ENCODE measurements at regions not wholly inside any gene's neighbourhood (a gene's known extent, or its start where the extent isn't known, plus 50 kb on each side); places are given as distances from the start of the nearest gene placed in this dataset.
"Not testable (repeated sequence)": the region's sequence is repeated elsewhere in the genome, so short reads cannot be mapped to it uniquely, and the experiment has no call there.

DNA sequence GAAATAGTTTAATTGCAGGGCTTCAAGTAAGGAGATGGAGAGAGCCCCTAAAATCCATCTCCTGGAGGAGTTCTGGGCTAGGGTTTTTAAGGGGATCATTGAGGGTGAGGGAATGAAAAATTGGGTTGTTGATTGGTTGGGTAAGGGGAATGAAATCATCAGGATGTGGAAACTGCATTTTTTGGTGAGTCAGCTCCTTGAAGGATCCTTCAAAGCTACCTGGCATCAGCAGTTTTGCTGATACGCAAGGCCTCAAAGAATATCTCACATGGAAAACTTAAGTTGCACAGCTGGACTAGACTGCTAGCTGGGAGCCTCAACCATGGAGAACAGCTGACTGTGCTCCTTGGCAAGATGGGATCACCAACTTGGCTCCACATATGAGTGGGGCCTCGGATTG, 136.7 kb downstream of the FGF10 start:
- no peak for FAIRE-seq

DNA sequence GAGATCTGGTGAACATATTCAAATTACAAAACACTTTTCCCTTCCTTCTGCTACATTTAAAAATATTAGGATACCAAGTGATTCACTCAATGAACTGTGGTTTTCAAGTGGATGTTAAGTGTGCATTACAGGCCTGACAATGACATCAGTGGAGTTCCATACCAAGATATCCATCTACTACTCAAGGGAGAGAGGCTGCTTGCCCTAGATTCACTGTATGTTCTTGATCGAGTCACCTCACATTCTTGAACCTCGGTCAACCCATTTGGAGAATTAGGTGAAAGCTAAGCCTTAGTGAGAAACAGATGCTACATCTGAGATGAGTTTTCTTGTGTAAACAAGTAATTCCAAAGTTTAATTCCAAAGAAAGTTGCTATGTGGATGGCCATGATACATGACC, 142.2 kb downstream of the FGF10 start:
- no peak for FAIRE-seq

DNA sequence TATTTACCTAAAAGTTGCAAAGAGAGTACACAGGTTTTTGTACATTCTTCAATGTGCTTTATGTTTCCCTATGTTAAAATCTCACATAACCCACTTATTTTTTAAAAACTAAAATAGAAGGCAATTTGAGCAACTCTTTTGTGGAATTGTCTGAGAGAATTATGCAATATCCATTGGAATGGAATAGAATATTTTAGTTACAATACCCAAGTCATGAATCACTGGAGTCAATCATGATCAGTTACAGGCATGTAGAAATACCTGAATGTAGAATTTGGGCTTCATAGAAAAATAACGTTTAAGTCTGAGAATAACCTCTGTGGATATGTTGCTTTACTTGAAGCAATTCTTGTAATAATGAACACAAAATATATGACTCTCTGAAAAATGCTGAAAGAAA, 143.3 kb downstream of the FGF10 start:
- FAIRE-seq = no peak

DNA sequence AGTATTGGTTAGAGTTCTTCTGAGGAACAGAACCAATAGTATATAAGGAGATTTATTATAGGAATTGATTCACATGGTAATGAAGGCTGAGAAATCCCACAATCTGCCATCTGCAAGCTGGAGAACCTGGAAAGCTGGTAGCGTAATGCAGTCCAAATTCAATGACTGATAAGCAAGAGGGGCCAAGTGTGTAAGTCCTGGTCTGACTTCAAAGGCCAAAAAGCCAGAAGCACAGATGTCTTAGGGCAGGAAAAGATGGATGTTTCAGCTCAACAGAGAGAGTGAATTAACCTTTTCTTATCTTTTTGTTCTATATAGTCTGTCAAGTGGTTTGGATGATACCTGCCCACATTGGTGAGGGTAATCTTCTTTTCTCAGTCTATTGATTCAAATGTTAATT, 146.4 kb downstream of the FGF10 start:
- FAIRE-seq = no peak

DNA sequence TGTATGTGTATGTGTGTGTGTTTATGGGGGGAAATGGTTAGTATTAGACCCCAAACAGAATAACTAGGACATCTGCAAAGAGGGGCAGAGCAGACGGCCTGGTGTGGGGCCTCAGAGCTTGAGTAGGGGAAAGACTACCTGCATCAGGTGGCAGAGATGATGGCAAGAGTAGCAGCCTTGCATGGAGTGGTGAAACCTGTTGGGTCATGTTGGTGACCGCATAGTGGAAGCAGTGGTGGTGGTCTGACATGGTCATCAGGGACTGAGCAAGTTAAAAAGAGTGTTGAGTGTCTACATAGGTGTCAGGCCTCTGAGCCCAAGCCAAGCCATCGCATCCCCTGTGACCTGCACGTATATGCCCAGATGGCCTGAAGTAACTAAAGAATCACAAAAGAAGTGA, 153.2 kb downstream of the FGF10 start:
- no peak for FAIRE-seq

DNA sequence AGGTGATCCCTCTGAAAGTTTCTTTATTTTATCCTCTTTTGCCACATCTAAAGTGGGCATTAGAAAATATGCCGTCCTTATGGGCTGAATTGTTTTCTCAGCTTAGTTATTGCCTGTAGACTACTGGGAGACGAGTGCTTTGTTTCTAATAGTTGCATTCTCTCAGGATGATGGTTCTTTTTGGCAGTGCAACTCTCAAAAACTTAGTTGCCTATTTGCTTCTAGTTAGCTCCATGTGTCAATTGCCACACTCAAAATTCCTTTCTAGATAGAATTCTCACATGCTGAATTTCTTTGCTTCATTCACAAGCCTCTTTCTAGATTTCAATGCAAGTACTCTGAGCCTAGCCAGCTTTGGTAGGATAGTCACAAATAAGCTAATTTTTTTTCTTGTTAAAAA, 155.5 kb downstream of the FGF10 start:
- no peak for FAIRE-seq

DNA sequence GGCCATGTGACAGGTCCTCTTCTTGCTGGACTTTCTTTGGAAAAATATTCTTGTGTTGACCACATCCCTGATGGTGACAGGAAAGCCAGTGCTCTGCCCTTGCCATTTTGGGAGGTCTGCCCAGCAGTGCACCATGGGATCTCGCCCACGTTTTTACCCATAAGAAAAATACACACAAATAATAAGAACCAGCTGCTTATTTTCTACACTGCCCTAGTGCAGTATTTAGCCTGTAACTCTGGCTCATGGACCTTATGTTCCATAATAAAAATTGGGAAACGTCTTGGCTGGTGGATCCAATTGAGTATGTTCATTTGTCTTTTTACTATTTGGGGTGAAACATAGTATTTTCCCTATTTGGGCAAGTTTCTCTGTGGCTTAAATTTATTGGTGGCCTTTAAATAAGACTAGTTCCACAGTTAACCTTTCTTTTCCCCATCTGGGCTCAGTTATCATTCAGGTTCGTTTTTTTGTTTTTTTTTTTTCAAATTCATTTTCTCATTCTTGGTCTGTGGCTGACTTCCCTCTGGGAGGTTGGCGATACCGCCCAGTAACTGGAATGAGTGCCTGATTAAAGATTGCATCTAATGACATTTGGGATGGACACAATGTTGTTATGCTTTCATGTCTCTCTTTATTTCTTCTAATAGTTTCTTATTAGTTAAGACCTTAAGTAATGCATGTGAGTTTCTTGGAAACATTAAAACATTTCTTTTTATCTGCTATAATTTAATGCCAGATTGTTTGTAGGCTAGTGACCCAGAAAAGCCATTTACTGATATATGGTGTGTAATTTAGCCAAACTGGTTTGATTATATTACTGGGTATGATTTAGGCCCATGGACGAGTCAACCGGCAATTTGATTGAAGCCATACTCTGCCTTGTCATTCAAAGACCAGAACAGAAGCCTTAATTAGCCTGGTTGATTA, 163.7 kb downstream of the FGF10 start:
- FAIRE-seq = no peak

DNA sequence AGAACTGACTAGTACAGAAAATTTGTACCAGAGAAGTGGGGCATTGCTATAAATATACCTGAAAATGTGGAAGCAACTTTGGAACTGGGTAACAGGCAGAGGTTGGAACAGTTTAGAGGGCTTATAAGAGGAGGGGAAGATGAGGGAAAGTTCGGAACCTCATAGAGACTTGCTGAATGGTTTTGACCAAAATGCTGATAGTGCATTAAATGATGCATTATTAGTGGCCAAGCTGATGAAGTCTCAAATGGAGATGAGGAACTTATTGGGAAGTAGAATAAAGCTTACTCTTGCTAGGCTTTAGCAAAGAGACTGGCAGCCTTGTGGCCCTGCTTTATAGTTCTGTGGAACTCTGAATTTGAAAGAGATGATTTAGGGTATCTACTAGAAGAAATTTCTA, 189.8 kb downstream of the FGF10 start:
- FAIRE-seq = no peak

DNA sequence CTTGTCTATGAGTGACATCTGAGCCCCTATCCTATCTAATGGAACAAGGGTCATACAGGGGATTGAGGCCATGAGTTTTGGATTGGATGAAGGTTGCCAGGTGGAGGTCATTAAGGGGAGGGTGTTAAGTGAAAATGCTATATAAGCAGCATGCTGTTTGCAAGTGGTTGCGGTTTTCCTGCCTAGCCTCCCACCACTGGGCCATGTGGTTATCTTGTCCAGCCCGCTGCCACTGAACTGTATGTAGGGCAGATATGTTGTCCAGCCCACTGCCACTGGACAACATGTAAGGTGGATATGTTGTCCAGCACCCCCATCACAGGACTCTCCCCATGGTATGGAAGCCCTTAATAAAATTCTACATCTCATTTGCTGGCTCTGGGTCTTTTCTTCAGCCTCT, 200.0 kb downstream of the FGF10 start:
- FAIRE-seq = no peak

DNA sequence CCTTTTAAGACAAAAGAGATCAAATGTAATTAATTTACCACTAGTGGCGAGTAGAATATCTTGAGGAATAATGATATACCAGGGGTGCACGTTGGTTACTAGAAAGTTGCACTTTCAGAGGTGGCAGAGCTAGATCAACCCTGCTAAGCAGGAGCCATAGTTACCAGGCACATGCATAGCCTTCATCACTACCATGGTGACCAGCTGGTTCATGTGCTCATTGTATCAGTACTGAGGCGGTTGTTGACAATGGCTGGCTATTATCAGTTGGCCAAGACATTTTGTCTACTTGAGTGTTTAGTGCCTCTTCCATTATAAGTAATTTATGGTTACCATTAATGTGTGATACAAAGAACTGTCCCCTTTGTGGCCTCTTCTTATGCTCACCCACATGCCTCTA, 201.2 kb downstream of the FGF10 start:
- no peak for FAIRE-seq

DNA sequence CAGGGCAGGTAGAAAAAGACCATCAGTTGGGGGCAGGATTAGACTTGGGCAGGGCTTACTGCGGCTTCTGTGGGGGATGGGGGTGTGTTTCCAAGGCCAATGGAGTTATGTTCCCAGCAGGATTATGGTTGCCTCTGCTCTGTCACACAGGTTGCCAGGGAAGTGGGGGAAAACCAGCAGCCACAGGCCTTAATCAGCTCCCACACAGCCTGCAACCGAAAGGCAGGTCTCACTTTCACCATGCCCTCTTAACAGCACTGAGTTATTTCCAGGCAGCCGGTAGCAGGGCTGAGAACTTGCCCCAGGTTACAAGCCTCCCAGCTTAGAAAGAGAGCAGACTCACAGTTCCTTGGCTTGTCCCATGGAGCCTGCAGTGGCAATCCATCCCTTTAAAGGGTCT, 205.5 kb downstream of the FGF10 start:
- FAIRE-seq = no peak

DNA sequence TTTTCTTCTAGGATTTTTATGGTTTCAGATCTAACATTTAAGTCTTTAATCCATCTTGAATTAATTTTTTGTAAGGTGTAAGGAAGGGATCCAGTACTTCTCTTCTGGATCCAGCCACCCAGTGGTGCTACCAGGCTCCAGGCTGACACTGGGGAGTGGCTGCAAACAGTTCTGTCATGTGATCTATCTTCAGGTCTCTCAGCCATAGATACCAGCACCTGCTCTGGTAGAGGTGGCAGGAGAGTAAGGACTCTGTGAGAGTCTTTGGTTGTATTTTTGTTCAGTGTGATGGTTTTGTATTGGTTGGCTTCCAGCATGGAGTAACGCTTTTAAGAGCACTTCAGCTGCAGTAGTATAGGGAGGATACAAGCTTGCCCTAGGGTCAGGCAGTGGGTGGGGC, 205.9 kb downstream of the FGF10 start:
- FAIRE-seq = no peak

DNA sequence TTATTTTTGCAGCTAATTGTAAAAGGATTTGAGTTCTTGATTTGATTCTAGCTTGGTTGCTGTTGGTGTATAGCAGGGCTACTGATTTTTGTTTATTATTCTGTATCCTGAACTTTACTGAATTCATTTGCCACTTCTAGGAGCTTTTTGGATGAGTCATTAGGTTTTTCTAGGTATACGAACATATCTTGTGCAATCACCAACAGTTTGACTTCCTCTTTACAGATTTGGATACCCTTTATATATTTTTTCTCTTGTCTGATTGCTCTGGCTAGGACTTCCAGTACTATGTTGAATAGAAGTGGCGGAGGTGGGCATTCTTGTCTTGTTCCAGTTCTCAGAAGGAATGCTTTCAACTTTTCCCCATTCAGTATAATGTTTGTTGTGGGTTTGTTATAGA, 210.8 kb downstream of the FGF10 start:
- FAIRE-seq = no peak

DNA sequence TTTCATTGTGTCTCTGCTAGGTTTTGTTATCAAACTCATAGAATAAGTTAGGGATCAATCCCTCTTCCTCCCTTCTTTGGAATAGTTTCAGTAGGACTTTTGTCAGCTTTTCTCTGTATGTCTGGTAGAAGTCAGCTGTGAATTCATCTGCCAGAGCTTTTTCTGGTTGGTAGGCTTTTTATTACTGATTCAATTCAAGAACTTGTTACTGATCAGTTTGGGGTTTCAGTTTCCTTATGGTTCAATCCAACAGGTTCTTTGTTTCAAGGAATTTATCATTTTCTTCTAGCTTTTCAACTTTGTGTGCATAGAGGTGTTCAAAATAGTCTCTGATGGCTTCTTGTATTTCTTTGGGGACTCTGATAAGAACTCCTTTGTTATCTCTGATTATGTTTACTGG, 221.7 kb downstream of the FGF10 start:
- no peak for FAIRE-seq

DNA sequence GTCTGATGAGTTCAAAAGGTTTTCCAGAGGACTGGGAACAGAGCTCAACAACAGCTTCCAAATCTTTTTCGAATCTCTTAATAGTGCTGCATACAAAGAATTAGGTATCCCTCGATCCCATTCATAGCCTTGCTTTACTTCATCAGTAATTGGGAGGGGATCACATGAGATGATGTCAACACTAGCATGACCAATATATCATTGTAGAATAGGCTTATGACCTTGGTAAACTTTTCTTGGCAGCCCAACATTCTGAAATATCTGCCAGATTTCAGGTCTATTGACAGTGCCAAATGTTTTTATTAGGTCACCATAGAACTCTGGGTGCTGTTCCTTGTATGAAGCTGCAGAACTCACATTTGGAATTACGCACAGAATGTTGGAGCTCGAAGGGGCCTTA, 228.9 kb downstream of the FGF10 start:
- FAIRE-seq = no peak

DNA sequence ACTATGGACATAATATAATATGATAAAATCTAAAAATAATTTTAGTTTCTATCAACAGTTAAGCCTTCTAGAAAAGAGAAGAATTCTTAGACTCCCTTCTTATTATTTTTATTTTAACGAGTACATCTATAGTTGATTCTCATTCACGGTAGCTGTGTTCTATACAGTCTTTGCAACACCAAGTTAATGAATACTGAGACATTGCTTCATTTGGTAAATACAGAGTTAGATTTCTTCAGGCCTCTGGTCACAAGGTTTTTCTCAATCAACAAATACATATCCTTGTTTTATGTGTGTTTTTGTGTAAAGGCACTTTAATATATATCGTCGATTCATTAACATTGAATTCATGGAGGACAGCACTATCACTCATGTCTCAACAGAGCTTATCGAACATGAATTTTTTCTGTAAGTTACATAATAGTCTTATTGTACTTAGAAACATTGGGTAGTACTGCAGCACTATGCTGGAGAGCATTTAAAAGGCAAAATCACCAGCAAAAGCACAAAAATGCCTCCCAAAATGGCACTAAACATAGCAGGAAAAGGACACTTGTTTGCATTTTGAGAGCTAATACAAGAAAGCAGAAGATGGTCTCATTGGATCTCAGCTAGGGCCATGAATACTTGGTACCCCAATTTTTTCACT, 239.0 kb downstream of the FGF10 start:
- FAIRE-seq = no peak

DNA sequence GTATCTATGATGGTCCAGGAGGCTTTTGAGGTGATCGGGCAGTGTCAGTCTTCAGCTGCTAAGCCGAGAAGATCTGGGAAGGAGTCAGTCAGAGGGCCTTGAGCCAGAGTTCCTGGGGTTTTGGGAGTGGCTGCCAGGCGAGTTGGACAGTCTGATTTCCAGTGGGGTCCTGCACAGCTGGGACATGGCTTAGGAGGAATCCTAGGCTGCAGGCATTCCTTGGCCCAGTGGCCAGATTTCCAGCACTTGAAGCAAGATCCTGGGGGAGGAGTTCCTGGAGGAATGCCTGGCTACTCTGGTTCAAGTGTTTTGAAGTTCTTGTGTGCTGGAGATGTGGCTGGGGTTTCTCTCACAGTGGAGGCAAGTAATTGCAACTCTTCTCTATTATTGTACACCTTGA, 271.3 kb downstream of the FGF10 start:
- not testable (repeated sequence) for FAIRE-seq

DNA sequence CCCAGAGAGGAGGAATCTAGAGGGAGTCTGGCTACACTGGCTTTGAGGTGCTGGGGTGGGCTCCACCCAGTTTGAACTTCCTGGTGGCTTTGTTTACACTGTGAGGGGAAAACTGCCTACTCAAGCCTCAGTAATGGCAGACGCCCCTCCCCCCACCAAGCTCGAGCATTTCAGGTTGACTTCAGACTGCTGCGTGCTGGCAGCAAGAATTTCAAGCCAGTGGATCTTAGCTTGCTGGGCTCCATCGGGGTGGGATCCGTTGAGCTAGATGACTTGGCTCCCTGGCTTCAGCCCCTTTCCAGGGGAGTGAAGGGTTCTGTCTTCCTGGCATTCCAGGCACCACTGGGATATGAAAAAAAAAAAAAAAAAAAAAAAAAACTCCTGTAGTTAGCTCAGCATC, 281.0 kb downstream of the FGF10 start:
- FAIRE-seq = not testable (repeated sequence)

DNA sequence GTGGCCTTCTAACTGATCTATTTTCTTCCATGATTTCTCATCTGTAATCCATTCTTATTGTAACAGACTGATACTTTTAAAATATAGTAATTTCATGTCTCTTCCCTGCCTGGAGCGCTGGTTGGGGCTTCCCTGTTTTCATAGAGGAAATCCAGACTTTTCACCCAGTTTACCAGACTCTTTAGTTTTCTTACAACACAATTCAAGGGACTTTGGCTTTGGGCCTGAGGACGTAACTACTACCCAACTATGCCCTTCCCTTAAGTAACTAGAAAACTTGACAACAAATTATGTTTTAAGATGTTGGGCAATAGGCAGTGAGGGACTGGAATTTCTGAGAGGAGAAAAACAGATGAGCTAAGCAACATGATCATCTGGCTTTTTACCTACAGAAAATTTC, 289.6 kb downstream of the FGF10 start:
- no peak for FAIRE-seq

DNA sequence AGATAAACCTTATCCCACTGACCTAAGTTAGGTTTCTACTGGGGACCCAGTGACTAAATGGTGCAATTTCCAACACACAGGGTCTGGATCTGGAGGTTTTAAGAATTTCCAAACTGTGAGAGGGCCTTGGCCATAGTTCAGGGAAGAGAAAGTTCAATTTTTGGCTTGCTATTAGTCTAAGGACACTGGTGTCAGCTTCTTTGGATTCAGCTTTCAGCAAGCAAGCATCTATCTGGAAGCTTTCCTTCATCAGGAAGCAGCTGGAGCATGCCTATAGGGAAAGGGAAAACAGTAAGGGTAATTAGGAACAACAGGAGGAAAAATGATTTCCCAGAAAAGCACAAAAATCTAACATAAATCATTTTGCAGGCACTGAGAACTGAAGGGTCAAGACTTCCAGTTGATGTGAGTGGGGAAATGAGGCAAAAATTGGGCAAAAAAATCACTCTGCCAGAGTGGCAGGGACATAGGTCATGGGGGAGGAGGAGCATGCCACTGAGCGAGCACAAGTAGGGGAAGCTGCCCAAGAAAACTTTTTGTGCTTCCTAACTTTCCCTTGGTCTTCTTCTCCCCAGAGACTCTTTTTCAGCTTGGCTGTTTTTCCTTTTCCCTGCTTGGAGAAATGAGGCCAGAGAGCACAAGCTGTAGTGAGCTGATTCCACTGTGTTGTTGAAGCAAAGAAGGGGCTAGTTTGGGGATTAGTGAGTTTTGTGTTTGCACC, 299.6 kb downstream of the FGF10 start:
- no peak for FAIRE-seq

DNA sequence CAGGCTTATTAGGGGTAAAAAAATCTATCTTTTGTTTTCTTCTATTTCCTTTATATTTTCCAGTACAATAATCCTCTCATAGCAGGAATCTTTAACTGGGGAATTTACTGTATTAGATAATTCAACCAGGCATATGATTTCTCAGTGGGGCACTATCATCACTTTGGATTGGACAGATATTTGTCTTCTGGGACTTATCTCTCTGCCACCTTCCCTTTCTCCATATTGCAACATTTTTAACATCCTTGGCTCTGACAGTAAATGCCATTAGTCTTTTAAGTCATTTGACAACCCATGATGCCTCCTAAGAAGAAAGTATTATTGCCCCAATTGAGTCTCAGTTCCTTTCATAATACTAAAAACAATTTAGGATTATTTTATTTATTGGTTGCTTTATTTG, 304.1 kb downstream of the FGF10 start:
- FAIRE-seq = no peak

DNA sequence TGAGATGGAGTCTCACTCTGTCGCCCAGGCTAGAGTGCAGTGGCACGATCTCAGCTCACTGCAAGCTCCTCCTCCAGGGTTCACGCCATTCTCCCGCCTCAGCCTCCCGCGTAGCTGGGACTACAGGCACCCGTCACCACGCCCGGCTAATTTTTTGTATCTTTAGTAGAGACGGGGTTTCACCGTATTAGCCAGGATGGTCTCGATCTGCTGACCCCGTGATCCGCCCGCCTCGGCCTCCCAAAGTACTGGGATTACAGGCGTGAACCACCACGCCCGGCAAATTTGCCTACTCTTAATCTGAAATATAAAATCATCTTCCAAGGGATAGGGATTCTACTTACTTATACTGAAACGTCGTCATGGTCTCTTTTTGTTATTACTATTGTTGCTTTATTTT, 314.7 kb downstream of the FGF10 start:
- not testable (repeated sequence) for FAIRE-seq

DNA sequence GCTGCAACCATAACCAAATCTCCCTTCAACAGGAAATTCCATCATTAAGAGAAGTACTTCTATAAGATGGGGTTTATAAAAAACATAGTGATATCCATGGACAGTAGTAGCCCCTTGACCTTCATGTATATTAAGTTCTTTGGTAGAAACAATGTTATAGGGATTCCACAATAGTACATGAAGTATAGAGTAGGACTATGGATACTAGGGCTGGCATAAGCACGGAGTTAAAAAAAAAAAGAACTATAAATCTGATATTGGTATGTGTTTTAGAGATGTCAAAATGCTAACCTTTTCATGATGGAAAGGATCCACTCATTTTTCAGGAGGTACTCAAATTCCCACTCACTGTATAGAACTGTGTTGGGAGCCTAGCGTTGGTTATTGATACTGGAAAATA, 337.6 kb downstream of the FGF10 start:
- FAIRE-seq = no peak

Measured in endometrium (tissue), 2 donors.